ENCODE measurements at regions not wholly inside any gene's neighbourhood (a gene's known extent, or its start where the extent isn't known, plus 50 kb on each side); places are given as distances from the start of the nearest gene placed in this dataset.

DNA sequence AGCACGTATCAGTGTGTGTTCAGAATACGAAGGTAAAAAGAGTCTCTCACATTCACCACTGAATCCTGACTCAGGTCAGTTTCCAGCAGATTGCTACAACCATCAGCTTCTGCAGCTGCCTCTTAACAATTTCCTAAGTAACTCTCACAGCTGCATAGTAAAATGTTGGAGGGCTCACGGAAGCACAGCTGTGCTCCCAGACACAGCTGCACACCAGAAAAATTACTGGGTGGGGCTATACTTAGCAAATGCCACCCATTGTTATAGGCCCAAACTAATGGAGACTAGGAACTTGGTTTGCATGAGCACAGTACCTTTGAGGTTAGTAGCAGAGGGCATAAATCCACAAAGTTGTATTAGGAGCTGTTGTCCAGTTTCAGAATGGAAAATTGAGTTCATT lies 153.9 kb upstream of the ERBB4 start:
- TF ChIP-seq, protein P1, sequence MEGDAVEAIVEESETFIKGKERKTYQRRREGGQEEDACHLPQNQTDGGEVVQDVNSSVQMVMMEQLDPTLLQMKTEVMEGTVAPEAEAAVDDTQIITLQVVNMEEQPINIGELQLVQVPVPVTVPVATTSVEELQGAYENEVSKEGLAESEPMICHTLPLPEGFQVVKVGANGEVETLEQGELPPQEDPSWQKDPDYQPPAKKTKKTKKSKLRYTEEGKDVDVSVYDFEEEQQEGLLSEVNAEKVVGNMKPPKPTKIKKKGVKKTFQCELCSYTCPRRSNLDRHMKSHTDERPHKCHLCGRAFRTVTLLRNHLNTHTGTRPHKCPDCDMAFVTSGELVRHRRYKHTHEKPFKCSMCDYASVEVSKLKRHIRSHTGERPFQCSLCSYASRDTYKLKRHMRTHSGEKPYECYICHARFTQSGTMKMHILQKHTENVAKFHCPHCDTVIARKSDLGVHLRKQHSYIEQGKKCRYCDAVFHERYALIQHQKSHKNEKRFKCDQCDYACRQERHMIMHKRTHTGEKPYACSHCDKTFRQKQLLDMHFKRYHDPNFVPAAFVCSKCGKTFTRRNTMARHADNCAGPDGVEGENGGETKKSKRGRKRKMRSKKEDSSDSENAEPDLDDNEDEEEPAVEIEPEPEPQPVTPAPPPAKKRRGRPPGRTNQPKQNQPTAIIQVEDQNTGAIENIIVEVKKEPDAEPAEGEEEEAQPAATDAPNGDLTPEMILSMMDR (IDR thresholded peaks at IDR 0.05; ENCODE audit: low read length), result no peak
- no peak for TF ChIP-seq EZH2 (IDR thresholded peaks at IDR 0.05; ENCODE audit: borderline replicate concordance, low read length)
